Liver (tissue), 8 donors: ENCODE measurements at regions not wholly inside any gene's neighbourhood (a gene's known extent, or its start where the extent isn't known, plus 50 kb on each side); places are given as distances from the start of the nearest gene placed in this dataset.

ENCODE experiments used
- DNase-seq: peaks from one replicate; pipeline ENCODE4 v3.0.0-alpha.2; 2017; ENCODE audit warnings: low spot score
- H3K27ac ChIP-seq, 2 donors: one replicate each; pipeline ENCODE4 v1.7.0; 2013; ENCODE audit warnings: inconsistent platforms in 2 of 2, low read length in 2 of 2, control low read depth in 1 of 2, low read depth in 1 of 2, mild to moderate bottlenecking in 1 of 2
- H3K27me3 ChIP-seq, 4 donors: one replicate each; pipeline versions ENCODE4 v1.6.1 to v1.7.0; 2013; ENCODE audit warnings: low read length in 3 of 4, inconsistent platforms in 1 of 4, mild to moderate bottlenecking in 1 of 4, moderate library complexity in 1 of 4; ENCODE audit not compliant: control insufficient read depth in 4 of 4, insufficient read depth in 4 of 4
- H3K36me3 ChIP-seq, 4 donors: one replicate each; pipeline versions ENCODE4 v1.6.1 to v1.7.0; 2013; ENCODE audit warnings: low read length in 3 of 4, mild to moderate bottlenecking in 3 of 4, low read depth in 1 of 4, moderate library complexity in 1 of 4; ENCODE audit not compliant: control insufficient read depth in 4 of 4, insufficient read depth in 3 of 4
- H3K4me1 ChIP-seq, 4 donors: one replicate each; pipeline versions ENCODE4 v1.6.1 to v1.7.0; 2013; ENCODE audit warnings: low read length in 3 of 4, mild to moderate bottlenecking in 3 of 4, moderate library complexity in 1 of 4; ENCODE audit not compliant: control insufficient read depth in 4 of 4, insufficient read depth in 4 of 4
- H3K4me3 ChIP-seq, 3 donors: one replicate each; pipeline versions ENCODE4 v1.6.1 to v1.7.0; 2013; ENCODE audit warnings: low read length in 3 of 3, control low read depth in 1 of 3, low read depth in 1 of 3, mild to moderate bottlenecking in 1 of 3
- H3K9ac ChIP-seq, 2 donors: one replicate each; pipeline ENCODE4 v1.7.0; 2013; ENCODE audit warnings: low read length in 2 of 2, mild to moderate bottlenecking in 2 of 2, moderate library complexity in 2 of 2, control low read depth in 1 of 2, low read depth in 1 of 2
- H3K9me3 ChIP-seq, 4 donors: one replicate each; pipeline versions ENCODE4 v1.6.1 to v1.7.0; 2013; ENCODE audit warnings: low read length in 3 of 4; ENCODE audit not compliant: control insufficient read depth in 4 of 4
- ATF3 ChIP-seq: IDR thresholded peaks from 2 replicates; pipeline ENCODE4 v1.6.1; 2016; ENCODE audit warnings: antibody characterized with exemption
- CTCF ChIP-seq: fragments of 150-350 bp; IDR thresholded peaks from 2 replicates; pipeline ENCODE4 v1.5.1; 2017; ENCODE audit warnings: improper control_type of control experiment, low read depth, low read length; ENCODE audit not compliant: missing input control
- EGR1 ChIP-seq, 2 donors: IDR thresholded peaks; 2 replicates each; pipeline ENCODE4 v1.6.1; 2016 to 2018; ENCODE audit warnings: antibody characterized with exemption in 2 of 2, low read depth in 2 of 2
- FOXA1 ChIP-seq: IDR thresholded peaks from 2 replicates; pipeline ENCODE4 v1.6.1; 2016; ENCODE audit warnings: antibody characterized with exemption
- FOXA2 ChIP-seq: IDR thresholded peaks from 2 replicates; pipeline ENCODE4 v1.6.1; 2016; ENCODE audit warnings: antibody characterized with exemption
- HNF4A ChIP-seq, 2 donors: conservative IDR thresholded peaks; 2 replicates each; pipeline ENCODE4 v1.6.1; 2016; ENCODE audit warnings: antibody characterized with exemption in 2 of 2, mild to moderate bottlenecking in 2 of 2
- HNF4G ChIP-seq: IDR thresholded peaks from 2 replicates; pipeline ENCODE4 v1.6.1; 2016; ENCODE audit warnings: antibody characterized with exemption
- JUND ChIP-seq, 2 donors: IDR thresholded peaks; 2 replicates each; pipeline ENCODE4 v1.6.1; 2016; ENCODE audit warnings: antibody characterized with exemption in 2 of 2
- MAX ChIP-seq: IDR thresholded peaks from 2 replicates; pipeline ENCODE4 v1.6.1; 2016; ENCODE audit warnings: antibody characterized with exemption
- NR2F2 ChIP-seq: IDR thresholded peaks from 2 replicates; pipeline ENCODE4 v1.6.1; 2016; ENCODE audit warnings: antibody characterized with exemption
- RAD21 ChIP-seq, 2 donors: IDR thresholded peaks; 2 replicates each; pipeline ENCODE4 v1.6.1; 2016; ENCODE audit warnings: antibody characterized with exemption in 2 of 2, mild to moderate bottlenecking in 2 of 2
- REST ChIP-seq: IDR thresholded peaks from 2 replicates; pipeline ENCODE4 v1.6.1; 2016; ENCODE audit warnings: antibody characterized with exemption, mild to moderate bottlenecking
- RXRA ChIP-seq, 2 donors: IDR thresholded peaks; 2 replicates each; pipeline ENCODE4 v1.6.1; 2017 to 2018; ENCODE audit warnings: antibody characterized with exemption in 2 of 2, mild to moderate bottlenecking in 1 of 2
- SP1 ChIP-seq: IDR thresholded peaks from 2 replicates; pipeline ENCODE4 v1.6.1; 2018; ENCODE audit warnings: antibody characterized with exemption, mild to moderate bottlenecking
- TAF1 ChIP-seq: conservative IDR thresholded peaks from 2 replicates; pipeline ENCODE4 v1.6.1; 2016; ENCODE audit warnings: antibody characterized with exemption, mild to moderate bottlenecking
- YY1 ChIP-seq: IDR thresholded peaks from 2 replicates; pipeline ENCODE4 v1.6.1; 2016; ENCODE audit warnings: antibody characterized with exemption, mild to moderate bottlenecking
- ZBTB33 ChIP-seq: IDR thresholded peaks from 2 replicates; pipeline ENCODE4 v1.6.1; 2016; ENCODE audit warnings: antibody characterized with exemption
- WGBS: extraction: QIAGEN DNeasy Blood & Tissue Kit; methylation state at CpG from one replicate; pipeline ENCODE4 v1.1.7; 2013; 5-methylcytosine and 5-hydroxymethylcytosine counted together
- donor health status: healthy.
- donor health status: healthy.
- donor health status: healthy.
- donor health status: healthy.
- donor health status: healthy.

- Histone ChIP-seq H3K27ac (no peak overlapping the region), H3K9me3 (no peaks in the 10 kb centered on the region), H3K27me3 (peaks cover 0 to 2% (median 0%) of the 10 kb centered on the region in 4 donors), H3K4me3 (no peak overlapping the region), H3K4me1 (no peaks in the 10 kb centered on the region), H3K36me3 (no peaks in the 10 kb centered on the region), H3K9ac (no peak overlapping the region)
- TF ChIP-seq RAD21 (IDR thresholded peaks at IDR 0.05) (no peak), MAX (no peak), HNF4G (no peak), ATF3 (no peak), FOXA1 (no peak), HNF4A (conservative IDR thresholded peaks at IDR 0.05) (no peak), JUND (IDR thresholded peaks at IDR 0.05) (no peak), EGR1 (IDR thresholded peaks at IDR 0.05; ENCODE audit: low read depth in 2 of 2) (no peak), ZBTB33 (no peak), NR2F2 (no peak), YY1 (no peak), SP1 (no peak), TAF1 (no peak), FOXA2 (no peak), REST (no peak), CTCF (no peak)
- WGBS: 47% methylated on average over 6 of the region's 6 CpGs
- DNase-seq: no peak
Measured at GRCh38 chr13:22135446-22135845, 464.6 kb downstream of the FGF9 start.

- H3K36me3 ChIP-seq: no peaks in the 10 kb centered on the region
- no peaks in the 10 kb centered on the region for H3K9me3 ChIP-seq
- 71% methylated on average over 4 of the region's 4 CpGs for WGBS
- no peaks in the 10 kb centered on the region for H3K4me1 ChIP-seq
- no peak overlapping the region for H3K4me3 ChIP-seq
- no peak for DNase-seq
- H3K27ac ChIP-seq: no peak overlapping the region
- H3K27me3 ChIP-seq: peaks cover 0 to 2% (median 0%) of the 10 kb centered on the region in 4 donors
- no peak overlapping the region for H3K9ac ChIP-seq
- TF ChIP-seq MAX (no peak), EGR1 (IDR thresholded peaks at IDR 0.05; ENCODE audit: low read depth in 2 of 2) (no peak), JUND (IDR thresholded peaks at IDR 0.05) (no peak), NR2F2 (no peak), CTCF (no peak), FOXA2 (no peak), YY1 (no peak), ATF3 (no peak), RXRA (IDR thresholded peaks at IDR 0.05) (no peak), SP1 (no peak), RAD21 (IDR thresholded peaks at IDR 0.05) (no peak)
Measured at GRCh38 chr13:22137361-22138050, 466.6 kb downstream of the FGF9 start.
